HAP-1 (cell line): ENCODE measurements at regions not wholly inside any gene's neighbourhood (a gene's known extent, or its start where the extent isn't known, plus 50 kb on each side); places are given as distances from the start of the nearest gene placed in this dataset.

Experiments
- DNase-seq, 2 experiments: peaks; one replicate each; pipeline ENCODE4 v3.0.0-alpha.2; 2016 to 2020; ENCODE audit warnings: low spot score in 2 of 2
- H3K27me3 ChIP-seq: fragments of 250-450 bp; sonication (Bioruptor Pico); 2 replicates; pipeline ENCODE4 v1.5.1; 2020; ENCODE audit warnings: low read depth, mild to moderate bottlenecking, moderate library complexity
- H3K36me3 ChIP-seq: fragments of 250-450 bp; sonication (Bioruptor Pico); replicated peaks from 2 replicates; pipeline ENCODE4 v1.5.1; 2020; ENCODE audit warnings: mild to moderate bottlenecking
- H3K4me1 ChIP-seq: fragments of 250-450 bp; sonication (Bioruptor Pico); 2 replicates; pipeline ENCODE4 v1.5.1; 2020; ENCODE audit warnings: mild to moderate bottlenecking
- H3K4me3 ChIP-seq: fragments of 250-450 bp; sonication (Bioruptor Pico); 2 replicates; pipeline ENCODE4 v1.5.1; 2020; ENCODE audit warnings: mild to moderate bottlenecking, moderate library complexity
- H3K9me3 ChIP-seq: fragments of 250-450 bp; sonication (Bioruptor Pico); 2 replicates; pipeline ENCODE4 v1.5.1; 2020; ENCODE audit warnings: mild to moderate bottlenecking, moderate library complexity
- in situ Hi-C: fragments of 300-500 bp; cut with MboI; formaldehyde crosslinking; loops from 3 replicates; pipeline ENCODE4 v1.14.3; 2020; ENCODE audit warnings: low sequenced_read_pairs, inconsistent platforms, mixed read lengths

DNA sequence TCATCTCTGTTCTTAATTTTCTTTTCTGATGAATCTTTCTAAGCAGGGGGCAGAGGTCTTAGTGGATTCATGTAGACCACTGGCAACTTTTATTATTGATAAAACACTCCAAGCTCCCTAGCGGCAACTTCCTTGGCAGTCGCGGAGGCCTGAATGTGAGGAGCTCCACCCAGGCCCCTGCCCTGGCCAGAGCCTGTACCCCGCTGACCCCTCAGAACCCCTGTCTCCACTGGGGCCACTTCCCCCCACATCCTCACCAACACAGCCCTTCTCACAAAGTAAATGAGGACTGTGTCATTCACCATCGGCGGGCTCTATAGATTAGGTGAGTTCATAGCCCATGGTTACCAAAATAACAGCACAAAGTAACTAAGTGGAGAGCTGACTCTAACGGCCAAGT is 111.6 kb downstream of the TPRA1 start:
- no peaks in the 10 kb centered on the region for H3K9me3 ChIP-seq
- no peaks in the 10 kb centered on the region for H3K36me3 ChIP-seq
- H3K4me3 ChIP-seq, result no peak overlapping the region
- H3K27me3 ChIP-seq, result no peaks in the 10 kb centered on the region
- DNase-seq, result no peak
- in situ Hi-C loops, result no loop called here
- no peaks in the 10 kb centered on the region for H3K4me1 ChIP-seq

DNA sequence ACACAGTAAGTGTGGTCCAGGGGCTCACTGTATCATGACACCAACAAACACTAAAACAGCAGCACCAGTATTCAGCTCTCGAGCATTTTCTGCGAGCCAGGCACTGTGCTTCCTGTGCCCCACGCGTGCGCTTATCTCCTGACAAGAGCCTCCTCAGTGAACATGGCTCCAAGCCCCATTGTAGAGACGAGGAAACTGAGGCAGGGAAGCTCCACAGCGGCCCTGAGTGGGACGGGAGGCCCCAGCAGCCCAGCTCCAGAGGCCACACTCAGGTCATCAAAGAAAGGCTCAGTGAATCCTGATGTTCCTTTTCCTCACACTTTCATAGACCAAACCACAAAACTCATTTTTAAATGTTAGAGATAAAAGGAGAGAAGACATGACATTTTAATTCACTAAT is 113.1 kb downstream of the TPRA1 start:
- H3K36me3 ChIP-seq, result no peaks in the 10 kb centered on the region
- H3K4me3 ChIP-seq, result no peak overlapping the region
- no peaks in the 10 kb centered on the region for H3K27me3 ChIP-seq
- no peaks in the 10 kb centered on the region for H3K9me3 ChIP-seq
- in situ Hi-C loops, result no loop called here
- H3K4me1 ChIP-seq, result no peaks in the 10 kb centered on the region
- DNase-seq, result no peak

DNA sequence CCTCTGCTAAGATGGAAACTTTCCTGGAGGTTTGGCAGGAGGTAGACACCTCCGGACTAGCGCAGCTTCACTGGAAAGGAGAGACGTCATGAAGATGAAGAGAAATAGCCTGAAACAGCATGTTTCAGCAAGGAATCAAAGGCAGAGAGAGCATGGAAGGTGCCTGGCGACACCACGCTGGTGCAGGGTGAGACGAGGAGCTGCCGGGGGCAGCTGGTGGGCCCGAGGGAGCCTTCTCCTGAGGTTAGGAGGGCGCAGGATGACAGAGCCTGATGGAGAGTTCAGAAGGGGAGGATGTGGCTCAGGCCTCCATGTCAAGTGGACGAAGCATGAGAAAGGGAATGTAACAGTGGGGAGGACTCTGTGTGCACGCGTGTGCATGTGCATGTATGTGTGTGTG is 113.6 kb downstream of the TPRA1 start:
- Histone ChIP-seq H3K4me3 (no peak overlapping the region), H3K4me1 (no peaks in the 10 kb centered on the region), H3K9me3 (no peaks in the 10 kb centered on the region), H3K36me3 (no peaks in the 10 kb centered on the region), H3K27me3 (no peaks in the 10 kb centered on the region)
- in situ Hi-C loops, result no loop called here
- DNase-seq, result no peak

DNA sequence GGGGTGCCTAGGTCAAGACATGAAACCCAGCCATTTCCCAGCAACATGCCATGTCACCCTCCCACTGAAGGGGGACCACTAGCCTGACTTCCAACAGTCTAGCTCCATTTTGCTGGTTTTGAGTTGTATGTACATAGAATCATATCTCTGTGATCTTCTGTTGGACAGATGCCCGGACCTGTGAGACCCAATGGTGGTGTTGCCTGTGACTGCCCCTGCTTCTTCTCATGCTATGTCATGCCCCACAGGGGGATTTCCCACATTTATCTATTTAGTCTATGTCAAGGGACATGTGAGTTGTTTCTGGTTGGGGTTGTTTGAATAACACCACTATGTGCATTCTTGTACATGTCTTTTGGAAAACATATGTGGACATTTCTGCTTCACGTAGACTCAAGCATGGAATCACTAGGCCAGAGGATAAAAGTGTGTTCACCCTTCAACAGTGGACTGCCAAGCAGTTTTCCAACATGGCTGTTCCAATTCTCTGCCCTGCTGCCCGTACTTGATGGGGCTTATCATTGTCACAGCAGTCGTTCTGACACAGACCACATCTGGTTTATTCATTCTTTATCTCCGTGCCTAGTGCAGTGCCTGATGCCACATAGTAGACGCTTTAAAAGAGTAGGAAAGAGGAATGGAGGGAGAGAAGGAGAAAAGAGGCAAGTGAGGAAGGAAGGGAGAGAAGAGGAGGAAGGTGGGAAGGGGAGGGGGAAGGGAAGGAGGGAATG is 114.4 kb downstream of the TPRA1 start:
- Histone ChIP-seq H3K9me3 (no peaks in the 10 kb centered on the region), H3K27me3 (no peaks in the 10 kb centered on the region), H3K4me3 (no peak overlapping the region), H3K4me1 (no peaks in the 10 kb centered on the region), H3K36me3 (no peaks in the 10 kb centered on the region)
- in situ Hi-C loops, result no loop called here
- no peak for DNase-seq

DNA sequence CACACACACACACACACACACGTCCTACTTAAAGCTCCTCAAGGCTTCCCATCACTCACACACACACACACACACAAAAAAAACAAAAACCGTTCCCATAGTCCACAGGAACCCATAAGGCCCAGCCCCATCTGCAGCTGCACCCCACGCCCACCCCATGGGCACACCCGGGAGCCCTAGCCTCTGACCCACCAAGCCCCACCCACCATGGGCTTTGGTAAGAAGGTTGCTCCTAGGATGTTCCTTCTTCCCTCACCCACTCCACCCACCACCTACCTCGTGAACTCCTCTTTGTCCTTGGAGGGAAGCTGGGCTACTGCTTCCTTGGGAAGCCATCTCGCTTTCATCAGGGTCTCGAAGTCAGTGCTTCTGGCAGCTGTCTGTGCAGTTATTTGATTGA is 115.1 kb downstream of the TPRA1 start:
- no peaks in the 10 kb centered on the region for H3K27me3 ChIP-seq
- in situ Hi-C loops, result no loop called here
- no peaks in the 10 kb centered on the region for H3K36me3 ChIP-seq
- H3K4me3 ChIP-seq, result no peak overlapping the region
- no peaks in the 10 kb centered on the region for H3K4me1 ChIP-seq
- no peaks in the 10 kb centered on the region for H3K9me3 ChIP-seq
- no peak for DNase-seq

DNA sequence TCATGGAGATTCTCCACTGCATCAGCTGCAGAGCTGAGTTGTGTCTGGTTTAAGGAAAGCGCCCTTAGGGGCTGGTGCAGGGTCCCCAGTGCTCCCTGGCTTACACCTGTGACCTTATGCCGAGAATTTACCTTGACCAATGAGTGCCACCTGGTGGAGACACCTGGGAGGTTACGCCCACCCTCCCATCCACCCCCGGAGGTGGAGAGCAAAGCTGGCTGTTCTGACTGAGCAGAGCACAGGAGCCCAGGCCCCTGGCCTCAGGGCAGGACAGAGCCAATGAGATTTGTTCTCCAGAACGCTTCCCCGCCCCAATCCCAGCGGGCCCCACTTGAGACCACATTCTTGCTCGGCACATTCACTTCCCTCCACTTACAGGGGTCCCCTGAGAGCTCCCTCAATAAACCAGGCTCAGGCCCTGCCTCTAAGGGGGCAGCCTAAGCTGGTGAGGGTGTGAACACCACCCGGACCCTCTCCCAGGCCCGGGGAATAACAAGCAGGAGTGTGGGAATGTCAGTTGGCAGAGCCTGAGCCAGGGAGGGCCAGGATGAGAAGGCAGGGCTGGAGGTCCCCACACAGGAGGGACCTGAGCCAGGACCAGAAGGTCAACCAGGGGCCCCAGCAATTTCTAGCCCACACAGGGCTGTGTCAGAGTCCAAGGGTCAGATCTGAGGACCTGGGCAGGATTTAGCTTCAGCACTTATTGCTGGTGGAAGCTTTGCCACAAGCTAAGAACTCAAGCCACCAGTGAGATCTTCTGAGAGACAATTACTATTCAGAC is 117.1 kb downstream of the TPRA1 start:
- peak; percentile 9 to 59 for DNase-seq
- in situ Hi-C loops, result loop anchor here (25.0 kb wide), 1 partner anchor 786 kb away; no protein-coding TSS in a partner anchor
- H3K9me3 ChIP-seq, result no peaks in the 10 kb centered on the region
- H3K4me1 ChIP-seq, result no peaks in the 10 kb centered on the region
- H3K4me3 ChIP-seq, result no peak overlapping the region
- H3K27me3 ChIP-seq, result no peaks in the 10 kb centered on the region
- no peaks in the 10 kb centered on the region for H3K36me3 ChIP-seq

DNA sequence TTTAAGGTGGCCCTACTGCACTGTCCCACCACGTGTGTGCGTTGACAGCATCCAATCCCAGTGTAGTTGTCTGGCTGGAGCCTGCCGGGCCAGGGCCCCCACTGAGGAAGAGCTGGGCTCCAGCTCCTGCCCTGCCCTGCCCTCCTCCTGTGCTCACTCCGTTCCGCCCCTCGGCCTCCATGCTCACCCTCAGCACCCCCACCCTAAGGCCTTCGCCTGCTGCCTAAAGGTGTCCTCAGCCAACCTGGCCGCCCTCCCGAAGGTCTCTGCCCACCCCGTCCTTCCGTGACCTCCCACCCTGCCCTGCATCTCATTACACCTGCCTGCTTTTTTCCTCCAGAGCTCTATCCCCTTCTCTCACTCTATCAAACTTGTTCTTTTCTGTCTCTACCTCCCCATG is 118.0 kb downstream of the TPRA1 start:
- H3K4me1 ChIP-seq, result no peaks in the 10 kb centered on the region
- H3K4me3 ChIP-seq, result no peak overlapping the region
- in situ Hi-C loops, result loop anchor here (25.0 kb wide), 1 partner anchor 785 kb away; no protein-coding TSS in a partner anchor
- no peaks in the 10 kb centered on the region for H3K9me3 ChIP-seq
- H3K36me3 ChIP-seq, result no peaks in the 10 kb centered on the region
- H3K27me3 ChIP-seq, result no peaks in the 10 kb centered on the region
- DNase-seq, result no peak

DNA sequence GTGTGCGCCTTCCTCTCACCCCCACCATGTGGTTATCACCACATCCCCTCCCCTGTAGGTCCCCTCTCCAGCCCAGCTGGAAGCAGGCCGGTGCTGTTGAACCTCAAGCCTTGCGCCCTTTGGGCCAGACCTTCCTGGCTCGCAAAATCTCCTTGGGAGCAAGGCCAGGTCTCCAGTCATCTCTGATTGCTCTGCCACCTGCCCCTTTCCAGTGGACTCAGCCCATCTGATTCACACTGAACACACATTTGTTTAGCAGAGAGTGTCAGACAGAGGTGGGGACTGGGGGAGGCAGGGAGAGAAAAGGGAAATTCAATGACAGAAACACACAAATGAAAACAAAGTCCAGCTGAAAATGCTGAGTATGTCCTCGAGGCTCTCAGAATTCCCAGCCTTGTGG is 119.4 kb downstream of the TPRA1 start:
- no peaks in the 10 kb centered on the region for H3K36me3 ChIP-seq

DNA sequence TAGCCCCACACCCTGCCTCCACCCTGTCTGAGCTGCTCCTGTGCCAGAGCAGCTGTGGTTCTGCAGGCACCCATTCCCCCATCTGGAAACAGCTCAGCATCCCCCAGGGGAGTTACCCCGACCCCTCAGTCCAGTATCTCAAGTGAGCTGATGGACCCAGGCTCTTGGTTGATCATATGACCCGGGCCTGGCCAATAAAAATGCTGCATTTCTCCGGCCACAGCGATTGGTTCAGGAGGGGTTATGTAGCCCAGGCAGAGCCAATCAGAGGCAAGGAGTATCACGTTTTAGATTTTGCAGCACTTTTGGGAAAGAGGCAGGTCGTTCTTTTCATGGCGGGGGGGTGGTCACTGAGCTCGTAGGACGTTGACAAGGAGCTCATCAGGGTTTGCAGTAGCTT is 120.8 kb downstream of the TPRA1 start:
- in situ Hi-C loops, result loop anchor here (25.0 kb wide), 1 partner anchor 782 kb away; no protein-coding TSS in a partner anchor
- no peak for DNase-seq
- H3K4me3 ChIP-seq, result no peak overlapping the region

More for the DNA sequence above, 119.4 kb downstream of the TPRA1 start:
- Histone ChIP-seq H3K4me1 (no peaks in the 10 kb centered on the region), H3K27me3 (no peaks in the 10 kb centered on the region), H3K4me3 (no peak overlapping the region), H3K9me3 (no peaks in the 10 kb centered on the region)
- in situ Hi-C loops, result loop anchor here (25.0 kb wide), 1 partner anchor 784 kb away; no protein-coding TSS in a partner anchor
- DNase-seq, result no peak

DNA sequence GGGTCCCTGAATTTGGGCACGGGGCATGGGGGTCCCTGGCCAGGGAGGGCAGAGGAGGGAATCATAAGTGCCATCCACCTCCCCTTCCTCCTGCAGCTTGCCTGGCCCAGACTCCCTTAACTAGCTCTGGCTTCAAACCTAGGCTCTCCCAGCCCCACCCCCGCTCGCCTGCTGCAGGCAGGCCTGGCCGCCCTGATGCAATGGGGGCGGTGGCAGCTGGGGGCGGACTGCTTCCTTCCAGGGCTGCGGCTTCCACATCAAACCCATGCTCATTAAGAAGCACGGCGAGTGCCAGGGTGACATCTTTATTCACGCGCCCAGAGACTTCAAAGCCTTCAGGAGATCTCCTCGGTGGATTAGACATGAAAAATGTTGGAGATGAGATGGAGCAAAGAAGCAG is 123.1 kb downstream of the TPRA1 start:
- no peak for DNase-seq
- H3K36me3 ChIP-seq, result no peaks in the 10 kb centered on the region
- in situ Hi-C loops, result loop anchor here (25.0 kb wide), 1 partner anchor 780 kb away; no protein-coding TSS in a partner anchor
- H3K9me3 ChIP-seq, result no peaks in the 10 kb centered on the region
- H3K4me1 ChIP-seq, result no peaks in the 10 kb centered on the region
- H3K4me3 ChIP-seq, result no peak overlapping the region
- H3K27me3 ChIP-seq, result peaks cover 2% of the 10 kb centered on the region; the same call in 1 of the 2 replicates

More for the DNA sequence above, 120.8 kb downstream of the TPRA1 start:
- H3K27me3 ChIP-seq, result no peaks in the 10 kb centered on the region
- no peaks in the 10 kb centered on the region for H3K36me3 ChIP-seq
- no peaks in the 10 kb centered on the region for H3K9me3 ChIP-seq
- H3K4me1 ChIP-seq, result no peaks in the 10 kb centered on the region

DNA sequence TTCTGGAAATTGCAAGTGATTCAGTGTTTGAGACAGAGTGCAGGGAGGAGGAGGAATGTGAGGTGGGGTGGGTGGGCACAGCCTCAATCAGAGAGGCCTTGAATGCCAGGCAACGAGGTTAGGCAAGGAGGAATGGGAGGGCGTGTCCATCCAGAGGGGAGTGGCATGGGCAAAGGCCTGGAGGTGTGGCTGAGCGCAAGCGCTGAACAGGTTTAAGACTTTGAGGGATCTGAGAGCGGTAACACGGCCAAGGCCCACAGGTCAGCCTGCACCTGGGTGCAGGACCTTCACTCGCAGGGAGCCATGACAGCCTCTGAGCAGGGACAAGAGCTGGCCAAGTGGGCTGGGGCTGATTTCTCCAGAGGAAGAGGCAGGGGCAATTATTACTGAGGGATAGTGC is 125.9 kb downstream of the TPRA1 start:
- in situ Hi-C loops, result loop anchor here (25.0 kb wide), 1 partner anchor 777 kb away; no protein-coding TSS in a partner anchor
- DNase-seq, result no peak
- Histone ChIP-seq H3K27me3 (peaks cover 2% of the 10 kb centered on the region; the same call in 1 of the 2 replicates), H3K9me3 (no peaks in the 10 kb centered on the region), H3K4me1 (no peaks in the 10 kb centered on the region), H3K4me3 (no peak overlapping the region), H3K36me3 (no peaks in the 10 kb centered on the region)

DNA sequence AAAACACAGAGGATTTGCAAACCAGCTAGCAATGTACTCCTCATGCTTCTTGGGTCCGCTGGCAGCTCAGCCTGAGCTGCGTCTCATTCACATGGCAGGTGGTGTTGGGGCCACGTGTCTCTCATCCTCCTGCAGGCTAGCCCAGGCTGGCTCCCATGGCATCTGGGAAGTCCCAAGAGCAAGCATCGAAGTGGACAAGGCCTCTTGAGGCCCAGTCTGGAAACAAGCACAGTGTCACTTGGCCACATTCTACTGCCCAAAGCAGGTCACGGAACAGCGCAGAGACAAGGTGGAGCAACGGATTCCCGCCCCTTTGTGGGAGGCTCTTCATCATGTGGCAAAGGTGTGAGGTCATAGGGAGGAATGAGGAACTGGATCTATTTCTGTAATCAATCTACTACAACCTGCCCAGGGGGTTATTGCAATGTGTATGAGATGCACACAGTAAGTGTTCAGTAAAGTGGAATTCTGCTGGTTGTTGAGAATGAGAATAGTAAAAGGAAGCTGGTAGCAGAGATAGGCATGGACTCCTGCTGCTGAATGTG is 128.3 kb downstream of the TPRA1 start:
- DNase-seq, result no peak
- H3K9me3 ChIP-seq, result no peaks in the 10 kb centered on the region
- H3K4me1 ChIP-seq, result no peaks in the 10 kb centered on the region
- peaks cover 2% of the 10 kb centered on the region; the same call in 1 of the 2 replicates for H3K27me3 ChIP-seq
- H3K36me3 ChIP-seq, result no peaks in the 10 kb centered on the region
- H3K4me3 ChIP-seq, result no peak overlapping the region
- in situ Hi-C loops, result loop anchor here (25.0 kb wide), 1 partner anchor 775 kb away; no protein-coding TSS in a partner anchor

DNA sequence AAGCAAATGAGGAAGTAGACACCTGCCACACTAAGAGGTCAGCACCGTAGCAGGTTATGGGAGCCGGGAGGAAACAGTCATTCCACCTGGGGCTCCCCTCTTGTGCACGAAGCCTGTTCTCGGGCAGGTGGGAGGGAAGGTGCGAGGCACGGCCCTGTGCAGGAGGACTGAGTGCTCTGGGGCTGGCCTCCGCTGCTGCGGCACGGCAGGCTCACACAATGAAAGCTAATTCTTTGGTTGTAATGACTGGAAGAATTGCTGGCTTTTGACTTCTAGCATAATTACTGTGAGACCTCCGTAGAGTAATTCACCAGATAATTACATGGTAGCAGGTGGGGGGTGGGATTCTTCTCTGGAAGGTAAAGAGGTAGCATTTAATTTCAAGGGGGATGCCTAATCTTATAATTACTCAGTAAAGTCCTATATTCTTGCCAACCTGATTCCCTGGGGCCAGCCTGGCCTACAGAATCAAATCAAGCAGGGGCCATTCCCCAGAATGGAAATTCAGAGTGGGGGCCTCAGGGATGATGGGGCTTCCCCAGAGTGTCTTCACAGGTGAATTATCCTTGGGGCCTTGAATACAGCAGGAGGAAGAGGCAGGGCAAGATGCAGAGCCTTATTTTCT is 129.1 kb downstream of the TPRA1 start:
- H3K27me3 ChIP-seq, result peaks cover 2% of the 10 kb centered on the region; the same call in 1 of the 2 replicates
- H3K36me3 ChIP-seq, result no peaks in the 10 kb centered on the region
- no peak overlapping the region for H3K4me3 ChIP-seq
- H3K4me1 ChIP-seq, result no peaks in the 10 kb centered on the region
- no peaks in the 10 kb centered on the region for H3K9me3 ChIP-seq
- in situ Hi-C loops, result loop anchor here (25.0 kb wide), 1 partner anchor 774 kb away; no protein-coding TSS in a partner anchor
- no peak for DNase-seq
